ENCODE measurements at regions not wholly inside any gene's neighbourhood (a gene's known extent, or its start where the extent isn't known, plus 50 kb on each side); places are given as distances from the start of the nearest gene placed in this dataset.

GRCh38 chr9:1639166-1639565, 376.0 kb upstream of the SMARCA2 start:
- intact Hi-C loops (cut with DNase I; ENCODE audit: low total_unique reads), result no loop called here
- TF ChIP-seq, protein P1, sequence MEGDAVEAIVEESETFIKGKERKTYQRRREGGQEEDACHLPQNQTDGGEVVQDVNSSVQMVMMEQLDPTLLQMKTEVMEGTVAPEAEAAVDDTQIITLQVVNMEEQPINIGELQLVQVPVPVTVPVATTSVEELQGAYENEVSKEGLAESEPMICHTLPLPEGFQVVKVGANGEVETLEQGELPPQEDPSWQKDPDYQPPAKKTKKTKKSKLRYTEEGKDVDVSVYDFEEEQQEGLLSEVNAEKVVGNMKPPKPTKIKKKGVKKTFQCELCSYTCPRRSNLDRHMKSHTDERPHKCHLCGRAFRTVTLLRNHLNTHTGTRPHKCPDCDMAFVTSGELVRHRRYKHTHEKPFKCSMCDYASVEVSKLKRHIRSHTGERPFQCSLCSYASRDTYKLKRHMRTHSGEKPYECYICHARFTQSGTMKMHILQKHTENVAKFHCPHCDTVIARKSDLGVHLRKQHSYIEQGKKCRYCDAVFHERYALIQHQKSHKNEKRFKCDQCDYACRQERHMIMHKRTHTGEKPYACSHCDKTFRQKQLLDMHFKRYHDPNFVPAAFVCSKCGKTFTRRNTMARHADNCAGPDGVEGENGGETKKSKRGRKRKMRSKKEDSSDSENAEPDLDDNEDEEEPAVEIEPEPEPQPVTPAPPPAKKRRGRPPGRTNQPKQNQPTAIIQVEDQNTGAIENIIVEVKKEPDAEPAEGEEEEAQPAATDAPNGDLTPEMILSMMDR (IDR thresholded peaks at IDR 0.05), result no peak

DNA sequence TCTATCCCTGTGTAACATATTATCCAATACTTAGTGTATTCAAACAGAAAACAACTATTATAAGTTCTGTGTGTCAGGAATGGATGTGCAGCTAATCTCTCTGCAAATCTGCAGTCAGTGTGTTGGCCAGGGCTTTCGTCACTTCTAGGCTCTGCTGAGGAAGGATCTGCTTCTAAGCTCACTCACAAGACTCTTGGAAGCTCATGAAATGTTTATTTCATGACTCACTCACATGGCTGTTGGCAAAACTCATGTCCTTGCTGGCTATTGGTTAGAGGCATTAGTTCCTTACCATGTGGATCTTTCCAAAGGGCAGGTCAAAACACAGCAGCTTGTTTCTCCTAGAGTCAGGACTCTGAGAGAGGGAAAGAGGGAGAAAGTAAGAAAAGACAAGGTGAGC, 367.4 kb upstream of the SMARCA2 start:
- no peaks in the 10 kb centered on the region for H3K4me1 ChIP-seq
- H3K27ac ChIP-seq, result no peak overlapping the region
- no peaks in the 10 kb centered on the region for H3K27me3 ChIP-seq
- DNase-seq, result no peak
- no peaks in the 10 kb centered on the region for H3K36me3 ChIP-seq
- no peaks in the 10 kb centered on the region for H3K9me3 ChIP-seq
- TF ChIP-seq, protein P1 (IDR thresholded peaks at IDR 0.05), result no peak
- H3K4me3 ChIP-seq, result no peak overlapping the region
- intact Hi-C loops (cut with DNase I; ENCODE audit: low total_unique reads), result no loop called here

More at GRCh38 chr9:1639166-1639565, 376.0 kb upstream of the SMARCA2 start:
- Histone ChIP-seq H3K27me3 (no peaks in the 10 kb centered on the region), H3K9me3 (no peaks in the 10 kb centered on the region), H3K4me3 (no peak overlapping the region), H3K36me3 (no peaks in the 10 kb centered on the region), H3K27ac (no peak overlapping the region), H3K4me1 (no peaks in the 10 kb centered on the region)
- DNase-seq, result no peak

DNA sequence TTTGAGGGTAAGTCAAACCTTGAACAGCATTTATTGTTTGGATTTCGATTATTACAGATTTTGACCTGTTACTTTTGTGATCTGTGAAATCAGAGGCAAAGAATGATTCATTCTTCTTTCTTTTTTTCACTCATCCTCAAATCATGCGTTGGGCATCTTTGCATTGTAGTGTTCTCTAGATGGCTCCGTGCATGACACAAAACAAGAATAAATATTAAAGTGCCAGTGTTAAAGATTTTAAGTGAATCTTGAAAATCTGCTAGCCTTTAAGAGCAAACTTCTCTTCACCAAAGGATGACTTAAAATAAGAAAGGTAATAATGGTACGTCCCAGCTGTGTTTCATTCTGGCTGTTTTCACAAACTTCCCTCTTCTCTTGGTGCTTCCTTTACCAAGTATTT, 361.9 kb upstream of the SMARCA2 start:
- no peak overlapping the region for H3K27ac ChIP-seq
- H3K36me3 ChIP-seq, result no peaks in the 10 kb centered on the region
- no peak for DNase-seq
- H3K27me3 ChIP-seq, result no peaks in the 10 kb centered on the region
- TF ChIP-seq, protein P1 (IDR thresholded peaks at IDR 0.05), result no peak
- H3K4me1 ChIP-seq, result no peaks in the 10 kb centered on the region
- intact Hi-C loops (cut with DNase I; ENCODE audit: low total_unique reads), result no loop called here
- H3K4me3 ChIP-seq, result no peak overlapping the region
- H3K9me3 ChIP-seq, result no peaks in the 10 kb centered on the region

GRCh38 chr9:1658661-1659362, 356.3 kb upstream of the SMARCA2 start:
- no peaks in the 10 kb centered on the region for H3K4me1 ChIP-seq
- no peak overlapping the region for H3K4me3 ChIP-seq
- no peak overlapping the region for H3K27ac ChIP-seq
- no peak for DNase-seq
- intact Hi-C loops (cut with DNase I; ENCODE audit: low total_unique reads), result no loop called here
- no peaks in the 10 kb centered on the region for H3K27me3 ChIP-seq
- no peaks in the 10 kb centered on the region for H3K36me3 ChIP-seq
- H3K9me3 ChIP-seq, result no peaks in the 10 kb centered on the region
- TF ChIP-seq, protein P1 (IDR thresholded peaks at IDR 0.05), result no peak

- no peak overlapping the region for H3K27ac ChIP-seq
- no peak for DNase-seq
Measured at GRCh38 chr9:1659363-1659690, 355.8 kb upstream of the SMARCA2 start.

More at GRCh38 chr9:1659363-1659690, 355.8 kb upstream of the SMARCA2 start:
- no peaks in the 10 kb centered on the region for H3K36me3 ChIP-seq
- H3K9me3 ChIP-seq, result no peaks in the 10 kb centered on the region
- no peak overlapping the region for H3K4me3 ChIP-seq
- TF ChIP-seq, protein P1 (IDR thresholded peaks at IDR 0.05), result no peak
- H3K4me1 ChIP-seq, result no peaks in the 10 kb centered on the region
- intact Hi-C loops (cut with DNase I; ENCODE audit: low total_unique reads), result no loop called here
- H3K27me3 ChIP-seq, result no peaks in the 10 kb centered on the region
